C1 segment of cervical spinal cord (tissue), 14 donors: ENCODE measurements at regions not wholly inside any gene's neighbourhood (a gene's known extent, or its start where the extent isn't known, plus 50 kb on each side); places are given as distances from the start of the nearest gene placed in this dataset.

Experiments
- DNase-seq, 14 donors: peaks; one replicate each; lab custom pipeline; 2025; lab: John Stamatoyannopoulos, UW

GRCh38 chr2:75284345-75284744, 85.0 kb upstream of the TACR1 start:
- DNase-seq = no peak

- no peak for DNase-seq
Measured at GRCh38 chr2:75278821-75279379, 79.6 kb upstream of the TACR1 start.

DNA sequence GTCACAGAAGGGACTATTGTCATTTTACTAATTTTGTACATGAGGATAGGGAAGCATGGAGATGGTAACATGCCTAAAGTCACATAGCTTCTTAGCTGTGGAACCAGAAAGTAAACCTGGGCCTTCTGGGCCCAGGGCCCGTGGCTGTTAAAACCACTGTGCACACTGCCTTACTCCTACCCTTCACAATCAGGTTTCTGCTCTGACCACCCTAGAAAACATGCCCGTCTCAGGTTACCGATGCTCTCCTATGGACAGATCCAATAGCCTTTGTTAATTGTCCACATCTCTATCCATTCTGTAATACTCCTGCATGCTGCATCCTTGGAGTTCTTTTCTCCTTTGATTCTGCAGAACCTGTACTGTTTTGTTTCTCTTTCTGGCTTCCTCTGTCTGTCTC, 79.0 kb upstream of the TACR1 start:
- no peak for DNase-seq

- no peak for DNase-seq
Measured at GRCh38 chr2:75277111-75277510, 77.8 kb upstream of the TACR1 start.

GRCh38 chr2:75276093-75277029, 77.0 kb upstream of the TACR1 start:
- DNase-seq = no peak

GRCh38 chr2:75274936-75275335, 75.6 kb upstream of the TACR1 start:
- no peak for DNase-seq

- DNase-seq = no peak
Measured at GRCh38 chr2:75268112-75268511, 68.8 kb upstream of the TACR1 start.

GRCh38 chr2:75261923-75262322, 62.6 kb upstream of the TACR1 start:
- DNase-seq = no peak

DNA sequence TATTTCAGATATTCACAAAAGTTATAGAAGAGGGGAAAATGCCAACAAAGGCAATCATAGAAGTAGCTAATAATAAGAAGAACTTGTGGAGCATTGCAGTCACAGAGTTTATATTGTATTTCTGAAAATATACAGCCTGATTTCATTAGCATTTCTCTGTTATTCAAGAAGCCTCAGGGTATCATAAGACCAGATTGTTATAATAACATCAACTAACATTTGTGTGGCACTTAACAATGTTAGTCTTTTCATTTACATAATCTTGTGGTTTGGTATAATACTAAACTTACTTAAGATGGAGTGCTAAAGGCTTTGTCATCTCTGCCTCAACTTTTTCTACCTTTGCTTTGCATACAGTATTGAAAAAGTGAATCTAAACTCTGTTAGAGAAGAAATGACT, 61.6 kb upstream of the TACR1 start:
- DNase-seq = no peak

GRCh38 chr2:75258620-75259019, 59.3 kb upstream of the TACR1 start:
- DNase-seq = no peak

GRCh38 chr2:75256485-75256884, 57.2 kb upstream of the TACR1 start:
- no peak for DNase-seq

GRCh38 chr2:75253526-75253925, 54.2 kb upstream of the TACR1 start:
- DNase-seq = no peak

DNA sequence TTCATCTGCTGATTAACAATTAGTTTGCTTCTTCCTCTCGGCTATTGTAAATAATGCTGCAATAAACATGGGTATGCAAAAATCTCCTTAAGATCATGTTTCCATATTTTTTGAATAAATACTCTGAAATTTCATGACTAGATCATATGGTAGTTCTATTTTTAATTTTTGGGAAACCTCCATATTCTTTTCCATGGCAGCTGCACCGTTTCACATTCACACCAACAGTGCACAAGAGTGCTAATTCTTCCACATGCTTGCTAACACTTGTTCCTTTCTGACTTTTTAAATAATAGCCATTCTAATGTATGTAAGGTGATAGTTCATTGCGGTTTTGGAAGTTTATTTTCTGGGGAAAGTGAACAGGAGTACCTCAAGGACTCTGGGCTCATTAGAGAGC, 52.6 kb upstream of the TACR1 start:
- no peak for DNase-seq
